Stimulated activated CD4-positive, alpha-beta T cell treated with anti-CD3 and anti-CD28 coated beads, Interleukin-1b, Interleukin-23, amount 100 ng/mL, for 48 hours (primary cell): ENCODE measurements at regions not wholly inside any gene's neighbourhood (a gene's known extent, or its start where the extent isn't known, plus 50 kb on each side); places are given as distances from the start of the nearest gene placed in this dataset.
A peak's percentile ranks its signal among the peaks of the same experiment; 100 is the strongest.
"Not testable (repeated sequence)": the region's sequence is repeated elsewhere in the genome, so short reads cannot be mapped to it uniquely, and the experiment has no call there.

Experiments
- DNase-seq: peaks from one replicate; pipeline ENCODE4 v3.0.0-alpha.2; 2020

GRCh38 chr14:65153101-65153500, 50.8 kb upstream of the MAX start:
- DNase-seq, result no peak

GRCh38 chr14:65156568-65157366, 54.5 kb upstream of the MAX start:
- no peak for DNase-seq

- no peak for DNase-seq
These were observed 57.2 kb upstream of the MAX start for GRCh38 chr14:65159281-65160062.

- DNase-seq, result no peak
These were observed 57.8 kb upstream of the MAX start for GRCh38 chr14:65160091-65160490.

DNA sequence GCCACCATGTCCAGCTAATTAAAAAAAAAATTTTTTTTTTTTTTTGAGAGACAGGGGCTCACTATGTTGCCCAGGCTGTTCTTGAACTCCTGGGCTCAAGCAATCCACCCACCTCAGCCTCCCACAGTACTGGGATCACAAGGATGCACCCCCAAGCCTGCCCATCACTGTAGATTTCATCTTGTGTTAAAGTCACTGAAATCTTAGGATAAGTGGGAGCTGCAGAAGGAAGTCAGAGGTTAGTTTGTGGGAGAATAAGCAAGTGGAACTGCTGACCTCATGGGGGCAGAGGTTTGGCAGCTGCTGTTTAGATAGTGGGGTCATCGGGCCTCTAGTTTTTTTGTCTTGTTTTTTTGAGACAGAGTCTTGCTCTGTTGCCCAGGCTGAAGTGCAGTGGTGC, 59.7 kb upstream of the MAX start:
- no peak for DNase-seq

DNA sequence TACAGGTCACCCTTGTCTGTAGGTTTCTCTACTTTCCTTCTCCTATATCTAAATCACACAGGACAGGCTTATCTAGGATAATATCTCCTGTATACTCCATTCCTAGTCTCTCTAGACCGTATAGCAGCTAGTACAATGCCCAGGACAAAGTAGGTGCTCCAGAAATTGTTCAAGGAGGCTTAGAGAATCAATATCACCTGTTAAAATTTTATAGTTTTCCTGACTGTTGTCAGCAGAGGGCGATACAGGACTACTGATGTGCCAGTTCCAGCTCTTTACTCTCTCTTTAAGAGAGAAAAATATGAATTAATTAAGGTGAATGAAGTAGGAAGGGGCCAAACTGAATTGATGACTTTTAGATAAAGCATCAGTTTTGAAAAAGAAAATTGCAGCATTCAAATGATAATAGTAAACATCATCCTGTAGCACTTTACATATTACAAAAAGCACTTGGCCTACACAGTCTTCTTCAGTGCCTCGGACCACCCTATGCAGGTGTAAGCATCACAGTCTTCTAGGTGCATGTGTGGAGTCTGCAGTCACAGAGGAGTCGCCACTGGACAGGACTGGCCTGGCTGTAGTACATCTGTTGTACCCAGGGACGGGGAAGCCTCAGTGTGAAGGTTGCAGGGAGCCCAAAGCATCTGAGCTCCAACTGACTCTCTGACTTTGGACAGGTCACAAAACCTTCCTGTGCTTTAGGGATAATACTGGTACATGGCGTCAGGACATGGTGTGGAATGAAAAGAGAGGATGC, 61.9 kb upstream of the MAX start:
- DNase-seq, result no peak

DNA sequence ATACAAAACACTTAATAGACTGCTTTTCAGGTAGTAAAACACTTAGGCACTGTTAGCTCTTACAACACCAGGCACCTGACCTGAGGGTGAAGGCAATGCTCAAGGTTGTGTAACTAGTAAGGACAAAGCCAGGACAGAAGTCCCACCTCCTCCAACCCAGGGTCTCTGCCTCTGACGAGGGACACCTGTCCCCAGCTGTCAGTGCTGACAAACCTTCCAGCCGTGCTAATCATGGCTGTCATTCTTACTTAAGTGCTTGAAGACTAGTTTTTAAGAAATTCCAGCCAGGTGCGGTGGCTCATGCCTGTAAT, 62.5 kb upstream of the MAX start:
- DNase-seq, result no peak

DNA sequence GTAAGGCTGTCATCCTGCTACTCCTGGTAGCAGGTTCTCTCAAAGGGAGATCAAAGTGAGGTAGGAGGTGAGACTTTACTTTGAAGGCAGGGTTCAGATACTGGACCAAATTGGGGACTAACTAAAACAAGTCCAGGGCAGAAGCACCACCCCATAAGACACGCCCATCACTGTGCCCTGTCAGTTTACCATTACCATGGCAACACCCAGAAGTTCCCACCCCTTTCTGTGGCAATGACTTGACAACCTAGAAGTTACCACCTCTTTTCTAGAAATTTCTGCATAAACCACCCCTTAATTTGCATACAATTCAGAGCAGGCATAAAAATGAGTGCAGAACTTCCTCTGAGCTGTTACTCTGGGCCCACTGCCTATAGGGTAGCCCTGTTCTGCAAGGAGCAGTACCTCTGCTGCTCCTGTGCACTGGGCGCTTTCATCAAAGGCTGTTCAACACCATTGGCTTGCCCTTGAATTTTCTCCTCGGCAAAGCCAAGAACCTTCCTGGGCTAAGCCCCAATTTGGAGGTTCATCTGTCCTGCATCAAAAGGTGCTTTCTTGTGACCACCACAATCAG, 64.8 kb upstream of the MAX start:
- DNase-seq, result peak; percentile 27

DNA sequence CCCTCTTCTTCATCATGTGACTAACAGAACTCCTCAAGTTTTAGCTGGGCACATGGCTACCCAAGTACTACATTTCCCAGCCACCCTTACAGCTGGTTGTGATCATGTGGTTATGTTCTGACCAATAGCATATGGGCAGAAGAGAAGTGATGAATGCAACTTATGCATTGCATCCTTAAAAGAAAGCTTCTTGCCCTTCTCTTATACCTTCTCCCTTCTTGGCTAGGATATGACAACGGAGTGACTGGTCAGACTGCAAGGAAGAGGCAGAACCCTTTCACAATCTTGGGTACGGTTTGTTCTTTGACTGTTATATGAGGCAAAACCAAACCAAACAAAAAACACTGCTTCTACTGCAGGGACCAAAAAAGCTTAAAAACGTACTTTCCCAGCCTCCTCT, 66.5 kb upstream of the MAX start:
- DNase-seq, result no peak

GRCh38 chr14:65169351-65169750, 67.0 kb upstream of the MAX start:
- DNase-seq, result no peak

- DNase-seq, result no peak
These were observed 68.0 kb upstream of the MAX start for GRCh38 chr14:65170318-65170717.

DNA sequence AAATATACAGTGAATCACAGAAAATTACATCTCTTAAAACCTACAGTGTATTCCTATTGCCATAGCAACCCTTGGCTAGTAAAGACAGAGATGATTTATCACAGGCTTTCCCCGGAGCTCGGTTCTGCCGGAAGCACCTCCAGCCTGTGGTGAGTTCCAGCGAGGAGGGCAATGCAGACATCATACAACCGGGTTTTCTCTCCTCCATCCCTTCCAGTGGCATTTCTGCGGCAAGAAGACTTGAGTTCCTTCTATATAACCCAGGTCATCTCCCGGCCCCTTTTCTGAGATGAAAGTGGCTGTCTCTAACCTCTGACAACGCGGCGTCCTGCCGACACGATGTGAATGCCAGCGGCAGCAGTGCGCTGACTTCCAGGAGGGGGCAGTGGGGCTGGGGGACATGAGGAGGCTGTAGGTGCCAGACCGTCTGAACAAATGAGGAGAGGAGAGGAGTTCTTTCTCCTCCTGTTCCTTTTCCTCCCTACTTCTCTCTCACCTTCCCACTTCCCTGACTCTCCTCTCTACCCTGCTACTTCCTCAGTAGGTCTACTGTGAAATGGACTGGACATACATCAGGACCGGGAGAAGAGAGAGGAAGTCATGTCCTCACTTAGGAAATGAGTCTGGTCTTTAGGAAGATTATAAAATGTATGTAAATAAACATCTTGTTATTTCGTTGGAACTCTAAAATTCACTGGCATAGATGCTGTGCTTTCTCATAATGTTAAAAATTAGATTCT, 68.6 kb upstream of the MAX start:
- DNase-seq, result peak; percentile 48

DNA sequence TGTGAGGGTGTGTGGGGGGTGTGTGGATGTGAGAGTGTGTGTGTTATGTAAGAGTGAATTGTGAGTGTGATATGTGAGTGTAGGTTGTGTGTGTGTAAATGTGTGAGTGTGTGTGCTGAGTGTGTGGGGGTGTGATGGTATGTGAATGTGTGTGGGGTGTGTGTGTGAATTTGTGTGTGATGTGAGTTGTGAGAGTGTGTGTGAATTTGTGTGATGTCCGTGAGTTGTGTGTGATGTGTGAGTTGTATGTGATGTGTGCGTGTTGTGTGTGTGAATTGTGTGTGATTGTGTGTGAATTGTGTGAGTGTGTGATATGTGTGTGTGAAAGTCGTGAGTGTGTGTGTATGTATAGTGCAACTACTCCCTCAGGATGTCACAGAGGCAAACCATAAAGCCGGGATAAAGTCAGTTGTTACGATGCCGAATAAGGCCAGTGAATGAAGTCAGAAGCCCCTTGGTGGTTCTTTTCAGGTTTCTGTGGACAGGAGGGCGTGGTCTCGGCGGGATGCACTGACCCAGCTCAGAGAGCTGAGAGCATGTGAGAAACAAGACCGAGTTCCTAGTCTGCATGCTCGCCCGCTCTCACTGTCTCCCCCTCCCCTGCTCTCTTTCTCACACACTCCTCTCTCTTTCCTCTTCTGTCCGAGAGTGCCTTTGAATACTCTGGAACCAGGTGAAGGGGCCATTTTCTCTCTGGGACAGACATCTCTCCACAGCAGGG, 71.8 kb upstream of the MAX start:
- no peak for DNase-seq

DNA sequence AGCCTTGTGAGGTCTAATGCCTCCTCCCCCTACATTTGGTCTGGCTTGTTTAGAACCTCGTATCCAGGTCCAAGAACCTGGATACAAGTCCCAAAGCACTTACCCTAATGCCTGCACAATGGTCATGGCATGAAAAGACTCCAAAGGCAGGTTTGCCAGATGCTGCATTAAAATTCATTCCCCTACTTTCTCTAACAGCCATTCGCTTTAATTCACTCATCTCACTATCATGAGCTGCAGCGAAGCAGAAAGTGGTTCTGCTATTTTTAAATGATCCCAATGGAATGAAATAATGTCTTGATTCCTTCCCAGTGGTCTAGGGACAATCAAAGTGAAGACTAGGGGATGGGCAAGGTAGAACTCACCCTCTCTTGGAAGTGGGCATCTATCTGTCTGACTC, 72.5 kb upstream of the MAX start:
- no peak for DNase-seq

GRCh38 chr14:65177551-65177950, 75.2 kb upstream of the MAX start:
- DNase-seq, result no peak

- not testable (repeated sequence) for DNase-seq
These were observed 76.9 kb upstream of the MAX start for GRCh38 chr14:65179231-65179630.

- peak; percentile 55 for DNase-seq
These were observed 77.8 kb upstream of the MAX start for GRCh38 chr14:65179918-65180724.

- DNase-seq, result no peak
These were observed 78.4 kb upstream of the MAX start for GRCh38 chr14:65180725-65181025.

- no peak for DNase-seq
These were observed 81.9 kb upstream of the MAX start for GRCh38 chr14:65184032-65184764.

DNA sequence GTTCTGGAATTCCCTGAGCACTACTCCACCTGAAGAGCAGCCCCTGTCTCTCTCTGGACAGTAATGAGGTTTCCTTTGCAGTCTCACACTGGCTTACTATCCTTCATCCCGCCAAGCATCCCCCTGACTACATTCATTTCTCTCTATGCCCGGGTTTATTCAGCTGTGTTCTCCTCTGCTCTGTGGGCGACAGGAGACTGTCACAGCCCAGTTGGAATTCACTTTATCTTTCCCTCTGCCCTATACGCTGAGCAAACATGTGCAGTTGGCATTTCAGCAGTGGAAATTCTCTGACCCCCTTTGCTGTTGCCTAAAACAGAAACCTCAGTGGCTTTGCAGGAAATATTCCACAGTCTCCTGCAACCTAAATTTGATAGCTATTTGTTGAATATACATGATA, 83.5 kb upstream of the MAX start:
- DNase-seq, result no peak

DNA sequence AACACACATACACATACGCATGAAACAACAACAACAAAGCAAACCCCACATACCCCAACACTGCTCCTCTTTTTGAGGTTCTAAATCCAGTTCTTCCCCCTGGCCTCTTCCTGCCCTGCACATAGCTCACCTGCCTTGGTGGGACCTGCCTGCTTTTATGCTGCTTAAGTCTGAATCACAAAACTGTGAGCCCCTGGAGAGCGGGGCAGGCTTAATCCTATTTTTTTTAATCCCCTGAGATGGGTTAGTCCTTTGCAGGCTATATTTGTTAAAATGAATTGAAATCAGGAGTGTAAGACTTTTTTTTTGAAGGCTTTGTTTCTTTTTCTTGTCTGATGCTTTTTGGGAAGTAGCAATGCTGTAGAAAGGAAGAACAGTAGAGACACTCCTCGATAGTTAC, 84.6 kb upstream of the MAX start:
- DNase-seq, result no peak
